ENCODE measurements at regions not wholly inside any gene's neighbourhood (a gene's known extent, or its start where the extent isn't known, plus 50 kb on each side); places are given as distances from the start of the nearest gene placed in this dataset.

GRCh38 chr4:145351162-145351561 is 130.5 kb upstream of the SMAD1 start:
- in situ Hi-C loops (cut with HindIII; ENCODE audit: low sequenced_read_pairs), result no loop called here
- no peak for DNase-seq (ENCODE audit: low spot score)

GRCh38 chr4:145348291-145348690 is 133.4 kb upstream of the SMAD1 start:
- in situ Hi-C loops (cut with HindIII; ENCODE audit: low sequenced_read_pairs), result no loop called here
- no peak for DNase-seq (ENCODE audit: low spot score)

- no peak for DNase-seq (ENCODE audit: low spot score)
- in situ Hi-C loops (cut with HindIII; ENCODE audit: low sequenced_read_pairs), result no loop called here
Observed at GRCh38 chr4:145347684-145348083, 134.0 kb upstream of the SMAD1 start.

- in situ Hi-C loops (cut with HindIII; ENCODE audit: low sequenced_read_pairs), result no loop called here
- no peak for DNase-seq (ENCODE audit: low spot score)
Observed at GRCh38 chr4:145346081-145346480, 135.6 kb upstream of the SMAD1 start.

- in situ Hi-C loops (cut with HindIII; ENCODE audit: low sequenced_read_pairs), result no loop called here
Observed at GRCh38 chr4:145345401-145345800, 136.3 kb upstream of the SMAD1 start.

GRCh38 chr4:145341381-145341780 is 140.3 kb upstream of the SMAD1 start:
- in situ Hi-C loops (cut with HindIII; ENCODE audit: low sequenced_read_pairs), result no loop called here
- DNase-seq (ENCODE audit: low spot score), result no peak

More at GRCh38 chr4:145345401-145345800, 136.3 kb upstream of the SMAD1 start:
- no peak for DNase-seq (ENCODE audit: low spot score)

GRCh38 chr4:145340071-145340675 is 141.5 kb upstream of the SMAD1 start:
- in situ Hi-C loops (cut with HindIII; ENCODE audit: low sequenced_read_pairs), result no loop called here
- no peak for DNase-seq (ENCODE audit: low spot score)

- in situ Hi-C loops (cut with HindIII; ENCODE audit: low sequenced_read_pairs), result no loop called here
- no peak for DNase-seq (ENCODE audit: low spot score)
Observed at GRCh38 chr4:145339075-145339725, 142.5 kb upstream of the SMAD1 start.

GRCh38 chr4:145338568-145338967 is 143.1 kb upstream of the SMAD1 start:
- in situ Hi-C loops (cut with HindIII; ENCODE audit: low sequenced_read_pairs), result no loop called here
- DNase-seq (ENCODE audit: low spot score), result no peak

- DNase-seq (ENCODE audit: low spot score), result no peak
- in situ Hi-C loops (cut with HindIII; ENCODE audit: low sequenced_read_pairs), result no loop called here
Observed at GRCh38 chr4:145337391-145337790, 144.3 kb upstream of the SMAD1 start.

- DNase-seq (ENCODE audit: low spot score), result no peak
- in situ Hi-C loops (cut with HindIII; ENCODE audit: low sequenced_read_pairs), result no loop called here
Observed at GRCh38 chr4:145333786-145334185, 147.9 kb upstream of the SMAD1 start.

GRCh38 chr4:145326491-145326890 is 146.1 kb upstream of the OTUD4 start:
- no peak for DNase-seq (ENCODE audit: low spot score)
- in situ Hi-C loops (cut with HindIII; ENCODE audit: low sequenced_read_pairs), result no loop called here

- in situ Hi-C loops (cut with HindIII; ENCODE audit: low sequenced_read_pairs), result no loop called here
- DNase-seq (ENCODE audit: low spot score), result no peak
Observed at GRCh38 chr4:145324161-145324560, 143.8 kb upstream of the OTUD4 start.

GRCh38 chr4:145320294-145320693 is 139.9 kb upstream of the OTUD4 start:
- no peak for DNase-seq (ENCODE audit: low spot score)
- in situ Hi-C loops (cut with HindIII; ENCODE audit: low sequenced_read_pairs), result no loop called here

- in situ Hi-C loops (cut with HindIII; ENCODE audit: low sequenced_read_pairs), result no loop called here
- no peak for DNase-seq (ENCODE audit: low spot score)
Observed at GRCh38 chr4:145319751-145320150, 139.4 kb upstream of the OTUD4 start.

- in situ Hi-C loops (cut with HindIII; ENCODE audit: low sequenced_read_pairs), result no loop called here
- DNase-seq (ENCODE audit: low spot score), result no peak
Observed at GRCh38 chr4:145316897-145317574, 136.6 kb upstream of the OTUD4 start.

- in situ Hi-C loops (cut with HindIII; ENCODE audit: low sequenced_read_pairs), result no loop called here
- DNase-seq (ENCODE audit: low spot score), result no peak
Observed at GRCh38 chr4:145315811-145316225, 135.4 kb upstream of the OTUD4 start.

- DNase-seq (ENCODE audit: low spot score), result no peak
- in situ Hi-C loops (cut with HindIII; ENCODE audit: low sequenced_read_pairs), result no loop called here
Observed at GRCh38 chr4:145308598-145308997, 128.2 kb upstream of the OTUD4 start.

- in situ Hi-C loops (cut with HindIII; ENCODE audit: low sequenced_read_pairs), result no loop called here
Observed at GRCh38 chr4:145307763-145308430, 127.5 kb upstream of the OTUD4 start.

GRCh38 chr4:145307120-145307519 is 126.7 kb upstream of the OTUD4 start:
- DNase-seq (ENCODE audit: low spot score), result no peak
- in situ Hi-C loops (cut with HindIII; ENCODE audit: low sequenced_read_pairs), result no loop called here

More at GRCh38 chr4:145307763-145308430, 127.5 kb upstream of the OTUD4 start:
- DNase-seq (ENCODE audit: low spot score), result no peak

All from G401 (cell line).